ENCODE measurements at regions not wholly inside any gene's neighbourhood (a gene's known extent, or its start where the extent isn't known, plus 50 kb on each side); places are given as distances from the start of the nearest gene placed in this dataset.

DNA sequence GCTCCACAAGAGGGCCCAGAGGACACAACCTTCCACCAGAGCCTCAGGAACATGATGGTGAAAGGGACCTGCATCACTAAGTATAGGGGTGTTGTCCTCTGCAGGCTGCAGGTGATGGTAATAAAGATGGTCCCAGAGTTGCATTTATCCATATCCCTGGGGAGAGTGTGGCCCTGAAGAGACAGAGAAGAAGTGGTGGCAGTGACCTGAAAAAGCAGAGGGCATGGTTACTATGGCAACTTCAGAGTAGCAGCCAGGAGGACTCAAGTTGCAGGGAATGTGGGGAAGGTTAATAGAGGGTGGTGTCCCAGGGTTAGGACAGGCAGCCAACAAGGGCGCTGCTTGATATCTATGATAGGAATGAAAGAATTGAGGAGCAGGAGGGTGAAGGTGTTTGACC is 57.1 kb downstream of the HLA-A start:
- DNase-seq, result no peak

- no peak for DNase-seq
Observed at GRCh38 chr6:30000156-30000791, 57.9 kb downstream of the HLA-A start.

- no peak for DNase-seq
Observed at GRCh38 chr6:30002871-30003270, 58.2 kb upstream of the POLR1H start.

DNA sequence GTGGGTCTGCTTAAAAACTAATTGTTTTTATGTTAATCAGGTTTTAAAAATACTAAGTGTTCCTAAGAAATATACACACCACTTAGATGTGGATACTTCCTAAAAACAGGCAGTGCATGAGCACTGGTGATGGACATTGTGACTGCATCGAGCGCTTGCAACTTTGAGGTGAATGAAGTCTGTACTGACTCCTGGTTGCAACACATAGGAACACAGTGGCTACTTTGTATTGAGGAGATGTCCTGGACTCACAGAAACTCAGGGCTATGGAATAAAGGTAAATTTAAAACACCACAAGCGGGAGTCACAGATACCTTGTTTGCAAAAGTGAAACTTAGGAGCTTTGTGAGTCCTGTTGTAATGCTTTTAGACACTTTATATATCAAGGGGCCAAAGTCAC is 55.6 kb upstream of the POLR1H start:
- DNase-seq, result no peak

DNA sequence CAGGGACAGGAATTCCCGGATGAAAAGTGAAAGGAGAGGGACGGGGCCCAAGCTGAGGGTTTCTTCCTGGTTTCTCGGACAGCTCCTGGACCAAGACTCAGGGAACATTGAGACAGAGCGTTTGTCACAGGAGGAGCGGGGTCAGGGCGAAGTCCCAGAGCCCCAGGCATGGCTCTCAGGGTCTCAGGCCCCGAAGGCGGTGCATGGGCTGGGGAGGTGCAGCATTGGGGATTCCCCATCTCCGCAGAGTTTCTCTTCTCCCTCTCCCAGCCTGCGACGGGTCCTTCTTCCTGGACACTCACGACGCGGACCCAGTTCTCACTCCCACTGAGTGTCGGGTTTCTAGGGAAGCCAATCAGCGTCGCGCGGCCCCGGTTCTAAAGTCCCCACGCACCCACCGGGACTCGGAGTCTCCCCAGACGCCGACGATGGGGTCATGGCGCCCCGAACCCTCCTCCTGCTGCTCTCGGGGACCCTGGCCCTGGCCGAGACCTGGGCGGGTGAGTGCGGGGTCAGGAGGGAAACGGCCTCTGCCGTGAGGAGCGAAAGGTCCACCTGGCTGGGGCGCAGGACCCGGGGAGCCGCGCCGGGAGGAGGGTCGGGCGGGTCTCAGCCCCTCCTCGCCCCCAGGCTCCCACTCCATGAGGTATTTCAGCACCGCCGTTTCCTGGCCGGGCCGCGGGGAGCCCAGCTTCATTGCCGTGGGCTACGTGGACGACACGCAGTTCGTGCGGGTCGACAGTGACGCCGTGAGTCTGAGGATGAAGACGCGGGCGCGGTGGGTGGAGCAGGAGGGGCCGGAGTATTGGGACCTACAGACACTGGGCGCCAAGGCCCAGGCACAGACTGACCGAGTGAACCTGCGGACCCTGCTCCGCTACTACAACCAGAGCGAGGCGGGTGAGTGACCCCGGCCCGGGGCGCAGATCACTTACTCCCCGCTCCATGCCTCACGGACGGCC is 54.6 kb upstream of the POLR1H start:
- peak; percentile 9 for DNase-seq

GRCh38 chr6:30007132-30007764 is 53.8 kb upstream of the POLR1H start:
- peak; percentile 5 for DNase-seq

DNA sequence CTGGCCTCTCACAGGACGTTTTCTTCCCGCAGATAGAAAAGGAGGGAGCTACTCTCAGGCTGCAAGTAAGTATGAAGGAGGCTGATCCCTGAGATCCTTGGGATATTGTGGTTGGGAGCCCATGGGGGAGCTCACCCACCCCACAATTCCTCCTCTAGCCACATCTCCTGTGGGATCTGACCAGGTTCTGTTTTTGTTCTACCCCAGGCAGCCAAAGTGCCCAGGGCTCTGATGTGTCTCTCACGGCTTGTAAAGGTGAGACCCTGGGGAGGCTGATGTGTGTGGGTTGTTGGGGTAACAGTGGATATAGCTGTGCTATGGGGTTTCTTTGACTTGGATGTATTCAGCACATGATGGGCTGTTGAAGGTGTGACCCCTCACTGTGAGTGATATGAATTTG is 52.0 kb upstream of the POLR1H start:
- no peak for DNase-seq

All from CD4-positive, alpha-beta T cell treated with Interleukin-10 for 1 hour (primary cell).